NT2/D1 (cell line): ENCODE measurements at regions not wholly inside any gene's neighbourhood (a gene's known extent, or its start where the extent isn't known, plus 50 kb on each side); places are given as distances from the start of the nearest gene placed in this dataset.

Experiments
- SUZ12 ChIP-seq: IDR thresholded peaks from 2 replicates; pipeline ENCODE4 v1.6.1; 2011; ENCODE audit not compliant: insufficient read length, insufficient read depth; ENCODE audit errors: extremely low read depth
- YY1 ChIP-seq: IDR thresholded peaks from 2 replicates; pipeline ENCODE4 v1.6.1; 2011; ENCODE audit not compliant: insufficient read length, insufficient read depth

DNA sequence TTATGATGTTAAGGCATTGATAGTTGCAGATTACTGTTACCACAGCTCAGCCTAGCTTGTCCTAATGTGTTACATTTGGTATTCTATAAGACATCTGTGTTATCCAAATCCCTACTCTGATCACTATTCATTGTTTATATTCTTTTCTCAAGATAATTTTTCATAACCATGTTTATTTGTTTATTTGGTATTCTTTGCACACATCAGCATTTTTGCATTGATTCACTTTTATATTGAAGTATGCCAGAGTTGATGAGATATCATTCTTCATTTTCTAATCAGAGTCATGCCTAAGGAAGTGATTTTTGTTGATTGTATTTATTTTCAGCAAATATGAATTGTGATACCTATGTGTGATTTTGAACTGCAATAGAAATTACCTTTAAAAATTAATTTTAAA is 61.2 kb upstream of the PDHA2 start:
- TF ChIP-seq SUZ12, result no peak
- no peak for TF ChIP-seq YY1
